Endodermal cell (in vitro differentiated cells): ENCODE measurements at regions not wholly inside any gene's neighbourhood (a gene's known extent, or its start where the extent isn't known, plus 50 kb on each side); places are given as distances from the start of the nearest gene placed in this dataset.

Experiments
- DNase-seq: peaks from one replicate; pipeline ENCODE4 v3.0.0-alpha.2; 2017
- H3K27ac ChIP-seq: 2 replicates; pipeline ENCODE4 v1.5.1; 2013; ENCODE audit warnings: mild to moderate bottlenecking, low read depth, low read length, moderate library complexity
- H3K27me3 ChIP-seq: 2 replicates; pipeline ENCODE4 v1.6.1; 2013; ENCODE audit warnings: mild to moderate bottlenecking, low read length, moderate library complexity; ENCODE audit not compliant: insufficient read depth, control insufficient read depth, poor library complexity, severe bottlenecking
- H3K36me3 ChIP-seq: 2 replicates; pipeline ENCODE4 v1.7.0; 2013; ENCODE audit warnings: mild to moderate bottlenecking, low read length, moderate library complexity; ENCODE audit not compliant: control insufficient read depth, insufficient read depth
- H3K4me1 ChIP-seq: one replicate; pipeline ENCODE4 v1.7.0; 2013; ENCODE audit warnings: low read length; ENCODE audit not compliant: control insufficient read depth, insufficient read depth
- H3K4me3 ChIP-seq: 2 replicates; pipeline ENCODE4 v1.5.1; 2013; ENCODE audit warnings: mild to moderate bottlenecking, low read length, moderate library complexity
- H3K9ac ChIP-seq: 2 replicates; pipeline ENCODE4 v1.6.1; 2013; ENCODE audit warnings: mild to moderate bottlenecking, low read length, moderate library complexity; ENCODE audit not compliant: poor library complexity, severe bottlenecking; ENCODE audit errors: extremely low read depth
- H3K9me3 ChIP-seq: 2 replicates; pipeline ENCODE4 v1.6.1; 2013; ENCODE audit warnings: mild to moderate bottlenecking, low read length, moderate library complexity; ENCODE audit not compliant: control insufficient read depth
- H3K27ac Mint-ChIP-seq: 2 replicates; pipeline ENCODE4 v1.8.0; 2020; ENCODE audit warnings: mixed read lengths
- H3K27me3 Mint-ChIP-seq: 2 replicates; pipeline ENCODE4 v1.8.0; 2021; ENCODE audit warnings: mild to moderate bottlenecking, mixed read lengths; ENCODE audit not compliant: insufficient read depth
- H3K36me3 Mint-ChIP-seq: 2 replicates; pipeline ENCODE4 v1.8.0; 2020; ENCODE audit warnings: low read depth, mixed read lengths
- H3K4me1 Mint-ChIP-seq: 2 replicates; pipeline ENCODE4 v1.8.0; 2020; ENCODE audit warnings: mixed read lengths
- H3K4me3 Mint-ChIP-seq: 2 replicates; pipeline ENCODE4 v1.8.0; 2020; ENCODE audit warnings: mild to moderate bottlenecking, moderate library complexity, mixed read lengths
- H3K9me3 Mint-ChIP-seq: 2 replicates; pipeline ENCODE4 v1.8.0; 2020; ENCODE audit warnings: mild to moderate bottlenecking, mixed read lengths
- WGBS, 2 experiments: methylation state at CpG; one replicate each; pipeline versions ENCODE4 v1.1.5 to v1.1.7; 2013; ENCODE audit warnings: missing lambda C conversion rate in 2 of 2, mixed read lengths in 1 of 2; ENCODE audit not compliant: insufficient coverage in 1 of 2, insufficient read length in 1 of 2; 5-methylcytosine and 5-hydroxymethylcytosine counted together
- TF ChIP-seq, protein P1 (sequence below): fragments of 200-600 bp; sonication (generic); conservative IDR thresholded peaks from 2 replicates; pipeline ENCODE4 v1.5.0; 2021; ENCODE audit warnings: antibody characterized with exemption, mild to moderate bottlenecking

DNA sequence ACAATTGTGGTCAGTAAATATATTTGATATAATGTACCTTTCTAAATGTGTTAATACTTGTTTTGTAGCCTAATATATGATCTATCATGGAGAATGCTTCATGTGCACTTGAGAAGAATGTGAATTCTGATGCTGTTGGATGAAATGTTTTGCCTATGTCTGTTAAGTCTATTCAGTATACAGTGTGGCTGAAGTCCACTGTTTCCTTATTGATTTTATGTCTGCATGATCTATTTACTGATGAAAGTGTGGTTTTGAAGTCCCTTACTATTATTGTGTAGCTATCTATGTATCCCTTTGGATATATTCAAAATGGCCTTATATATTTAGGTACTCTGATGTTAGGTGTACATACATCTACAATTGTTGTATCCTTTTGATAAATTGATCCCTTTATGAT lies 515.8 kb upstream of the EPHA5 start:
- H3K27ac ChIP-seq, result no peak overlapping the region
- Mint-ChIP-seq H3K4me1 (peaks cover 7% of the 10 kb centered on the region), H3K9me3 (peaks cover 2% of the 10 kb centered on the region), H3K36me3 (no peaks in the 10 kb centered on the region), H3K27ac (no peak overlapping the region), H3K4me3 (no peak overlapping the region), H3K27me3 (no peaks in the 10 kb centered on the region)
- no peak for DNase-seq
- no peak overlapping the region for H3K4me3 ChIP-seq
- no peaks in the 10 kb centered on the region for H3K9me3 ChIP-seq
- no peaks in the 10 kb centered on the region for H3K27me3 ChIP-seq
- H3K4me1 ChIP-seq, result no peaks in the 10 kb centered on the region
- TF ChIP-seq, protein P1, sequence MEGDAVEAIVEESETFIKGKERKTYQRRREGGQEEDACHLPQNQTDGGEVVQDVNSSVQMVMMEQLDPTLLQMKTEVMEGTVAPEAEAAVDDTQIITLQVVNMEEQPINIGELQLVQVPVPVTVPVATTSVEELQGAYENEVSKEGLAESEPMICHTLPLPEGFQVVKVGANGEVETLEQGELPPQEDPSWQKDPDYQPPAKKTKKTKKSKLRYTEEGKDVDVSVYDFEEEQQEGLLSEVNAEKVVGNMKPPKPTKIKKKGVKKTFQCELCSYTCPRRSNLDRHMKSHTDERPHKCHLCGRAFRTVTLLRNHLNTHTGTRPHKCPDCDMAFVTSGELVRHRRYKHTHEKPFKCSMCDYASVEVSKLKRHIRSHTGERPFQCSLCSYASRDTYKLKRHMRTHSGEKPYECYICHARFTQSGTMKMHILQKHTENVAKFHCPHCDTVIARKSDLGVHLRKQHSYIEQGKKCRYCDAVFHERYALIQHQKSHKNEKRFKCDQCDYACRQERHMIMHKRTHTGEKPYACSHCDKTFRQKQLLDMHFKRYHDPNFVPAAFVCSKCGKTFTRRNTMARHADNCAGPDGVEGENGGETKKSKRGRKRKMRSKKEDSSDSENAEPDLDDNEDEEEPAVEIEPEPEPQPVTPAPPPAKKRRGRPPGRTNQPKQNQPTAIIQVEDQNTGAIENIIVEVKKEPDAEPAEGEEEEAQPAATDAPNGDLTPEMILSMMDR, result no peak
- H3K9ac ChIP-seq, result no peak overlapping the region
- H3K36me3 ChIP-seq, result no peaks in the 10 kb centered on the region

DNA sequence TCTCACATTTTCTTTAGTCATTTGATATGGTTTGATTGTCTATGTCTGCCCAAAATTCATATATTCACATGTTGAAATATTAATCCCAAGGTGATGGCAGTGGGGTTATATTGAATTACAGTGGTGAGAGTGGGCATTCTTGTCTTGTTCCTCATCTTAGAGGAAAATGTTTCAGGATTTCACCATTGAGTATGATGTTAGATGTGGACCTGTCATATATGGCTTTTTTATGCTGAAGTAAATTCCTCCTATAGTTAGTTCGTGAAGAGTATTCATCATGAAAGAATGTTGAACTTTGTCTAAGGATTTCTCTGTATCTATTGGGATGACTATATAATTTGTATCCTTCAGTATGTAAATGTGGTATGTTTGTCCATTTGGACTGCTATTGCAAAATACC lies 512.3 kb upstream of the EPHA5 start:
- no peak overlapping the region for H3K4me3 ChIP-seq
- H3K27me3 ChIP-seq, result no peaks in the 10 kb centered on the region
- Mint-ChIP-seq H3K9me3 (peaks cover 2% of the 10 kb centered on the region), H3K27ac (no peak overlapping the region), H3K4me1 (peaks cover 4% of the 10 kb centered on the region), H3K36me3 (no peaks in the 10 kb centered on the region), H3K27me3 (no peaks in the 10 kb centered on the region), H3K4me3 (no peak overlapping the region)
- no peaks in the 10 kb centered on the region for H3K9me3 ChIP-seq
- no peak for DNase-seq
- no peaks in the 10 kb centered on the region for H3K4me1 ChIP-seq
- no peak overlapping the region for H3K27ac ChIP-seq
- TF ChIP-seq, protein P1, result no peak
- H3K36me3 ChIP-seq, result no peaks in the 10 kb centered on the region
- no peak overlapping the region for H3K9ac ChIP-seq
- 78 to 96% methylated on average over 1 of the region's 1 CpG for WGBS, 2 experiments

- no peaks in the 10 kb centered on the region for H3K27me3 ChIP-seq
- no peak overlapping the region for H3K9ac ChIP-seq
- TF ChIP-seq, protein P1, result no peak
- Mint-ChIP-seq H3K4me3 (no peak overlapping the region), H3K27ac (no peak overlapping the region), H3K36me3 (no peaks in the 10 kb centered on the region), H3K27me3 (no peaks in the 10 kb centered on the region), H3K4me1 (peaks cover 4% of the 10 kb centered on the region), H3K9me3 (peaks cover 7% of the 10 kb centered on the region)
- no peaks in the 10 kb centered on the region for H3K4me1 ChIP-seq
- H3K27ac ChIP-seq, result no peak overlapping the region
- H3K4me3 ChIP-seq, result no peak overlapping the region
- no peak for DNase-seq
- peaks cover 4% of the 10 kb centered on the region for H3K9me3 ChIP-seq
- no peaks in the 10 kb centered on the region for H3K36me3 ChIP-seq
These were observed 508.6 kb upstream of the EPHA5 start for GRCh38 chr4:66178906-66179305.
